Fibroblast of skin of right biceps (primary cell): ENCODE measurements at regions not wholly inside any gene's neighbourhood (a gene's known extent, or its start where the extent isn't known, plus 50 kb on each side); places are given as distances from the start of the nearest gene placed in this dataset.

Source experiments
- DNase-seq: peaks from one replicate; pipeline ENCODE4 v3.0.0-alpha.2; 2013

GRCh38 chr12:65598688-65599087 lies 225.6 kb upstream of the HMGA2 start:
- DNase-seq = no peak

- peak; percentile 40 for DNase-seq
Measured at GRCh38 chr12:65602253-65602609, 222.1 kb upstream of the HMGA2 start.

GRCh38 chr12:65602610-65603295 lies 221.5 kb upstream of the HMGA2 start:
- DNase-seq = peak; percentile 96

GRCh38 chr12:65603438-65604351 lies 220.6 kb upstream of the HMGA2 start:
- DNase-seq = peak; percentile 98

- DNase-seq = peak; percentile 68
Measured at GRCh38 chr12:65605019-65605418, 219.3 kb upstream of the HMGA2 start.

- no peak for DNase-seq
Measured at GRCh38 chr12:65606008-65606766, 218.1 kb upstream of the HMGA2 start.

GRCh38 chr12:65607401-65607841 lies 216.9 kb upstream of the HMGA2 start:
- DNase-seq = no peak

GRCh38 chr12:65608319-65608916 lies 215.9 kb upstream of the HMGA2 start:
- peak; percentile 59 for DNase-seq

- peak; percentile 95 for DNase-seq
Measured at GRCh38 chr12:65609359-65609771, 214.9 kb upstream of the HMGA2 start.

GRCh38 chr12:65611396-65611795 lies 212.9 kb upstream of the HMGA2 start:
- DNase-seq = no peak

- peak; percentile 91 for DNase-seq
Measured at GRCh38 chr12:65612440-65612839, 211.8 kb upstream of the HMGA2 start.

GRCh38 chr12:65613692-65614091 lies 210.6 kb upstream of the HMGA2 start:
- no peak for DNase-seq

- DNase-seq = no peak
Measured at GRCh38 chr12:65614259-65614889, 209.9 kb upstream of the HMGA2 start.

- peak; percentile 99 for DNase-seq
Measured at GRCh38 chr12:65615118-65615517, 209.2 kb upstream of the HMGA2 start.

- no peak for DNase-seq
Measured at GRCh38 chr12:65616022-65616421, 208.3 kb upstream of the HMGA2 start.

GRCh38 chr12:65618588-65618987 lies 205.7 kb upstream of the HMGA2 start:
- DNase-seq = no peak

GRCh38 chr12:65619018-65619417 lies 205.3 kb upstream of the HMGA2 start:
- DNase-seq = no peak

- DNase-seq = peak; percentile 66
Measured at GRCh38 chr12:65620046-65620445, 204.2 kb upstream of the HMGA2 start.

GRCh38 chr12:65622056-65622455 lies 202.2 kb upstream of the HMGA2 start:
- no peak for DNase-seq

- DNase-seq = no peak
Measured at GRCh38 chr12:65623507-65623906, 200.8 kb upstream of the HMGA2 start.

GRCh38 chr12:65624554-65625086 lies 199.7 kb upstream of the HMGA2 start:
- DNase-seq = no peak

GRCh38 chr12:65628061-65628460 lies 196.2 kb upstream of the HMGA2 start:
- DNase-seq = no peak
